Endothelial cell of umbilical vein (primary cell): ENCODE measurements at regions not wholly inside any gene's neighbourhood (a gene's known extent, or its start where the extent isn't known, plus 50 kb on each side); places are given as distances from the start of the nearest gene placed in this dataset.

Experiments
- BruUV-seq: library from RNA; stranded (reverse); fragments of 400-500 nt; replicated peaks from 2 replicates; lab custom pipeline; 2021; lab: Mats Ljungman, UMichigan
- CTCF ChIA-PET: fragments of 300-600, 350-600 bp; sonication (Branson Sonifier 250); formaldehyde crosslinking; loops from one replicate; lab custom pipeline; 2021; ENCODE audit warnings: antibody characterized with exemption, inconsistent platforms; lab: Charles Lee
- POLR2A ChIA-PET: fragments of 300-600, 350-600 bp; sonication (Branson Sonifier 250); formaldehyde crosslinking; loops from one replicate; lab custom pipeline; 2021; ENCODE audit warnings: antibody characterized with exemption, inconsistent platforms; lab: Charles Lee
- DNase-seq: peaks from one replicate; pipeline ENCODE4 v3.0.0-alpha.2; 2011; ENCODE audit warnings: low read depth, low spot score
- FAIRE-seq: peaks from 2 replicates; lab custom pipeline; 2011; peaks lifted over from hg19 to GRCh38; lab: Jason Lieb, UNC
- H2AFZ ChIP-seq: 2 replicates; pipeline ENCODE4 v1.6.0; 2012; ENCODE audit warnings: low read depth, low read length, control low read depth, inconsistent platforms
- H3K27ac ChIP-seq: 2 replicates; pipeline ENCODE4 v1.5.1; 2011; ENCODE audit warnings: low read depth, mild to moderate bottlenecking, control low read depth, low read length, moderate library complexity; ENCODE audit not compliant: insufficient read depth
- H3K27me3 ChIP-seq, 2 experiments: 2 replicates each; pipeline versions ENCODE4 v1.6.0 to v1.6.1; 2011; ENCODE audit warnings: low read length in 2 of 2, mixed read lengths in 1 of 2; ENCODE audit not compliant: control insufficient read depth in 2 of 2, insufficient read depth in 2 of 2
- H3K36me3 ChIP-seq, 2 experiments: 2 replicates in 1 of 2; 3 replicates in 1 of 2; pipeline ENCODE4 v1.5.1; 2011; ENCODE audit warnings: low read length in 2 of 2, mild to moderate bottlenecking in 1 of 2, moderate library complexity in 1 of 2; ENCODE audit not compliant: control insufficient read depth in 2 of 2, insufficient read depth in 2 of 2; ENCODE audit errors: extremely low read depth in 1 of 2
- H3K4me1 ChIP-seq: 3 replicates; pipeline ENCODE4 v1.5.1; 2011; ENCODE audit warnings: mild to moderate bottlenecking, low read length; ENCODE audit not compliant: control insufficient read depth, insufficient read depth; ENCODE audit errors: extremely low read depth
- H3K4me2 ChIP-seq: 2 replicates; pipeline ENCODE4 v1.6.1; 2011; ENCODE audit warnings: low read length, control low read depth, mixed read lengths; ENCODE audit not compliant: insufficient read depth
- H3K4me3 ChIP-seq, 3 experiments: fragments of 200-600 bp in 1 of 3; sonication (generic), shearing (Covaris generic) in 1 of 3; replicated peaks in 1 of 3; 2 replicates each; pipeline ENCODE4 v1.5.1; 2011 to 2016; ENCODE audit warnings: control low read depth in 3 of 3, low read length in 3 of 3, mild to moderate bottlenecking in 2 of 3, inconsistent platforms in 1 of 3, low read depth in 1 of 3, moderate library complexity in 1 of 3; ENCODE audit not compliant: insufficient read depth in 1 of 3
- H3K79me2 ChIP-seq: 2 replicates; pipeline ENCODE4 v1.6.0; 2012; ENCODE audit warnings: low read length, inconsistent platforms; ENCODE audit not compliant: control insufficient read depth, insufficient read depth
- H3K9ac ChIP-seq: replicated peaks from 2 replicates; pipeline ENCODE3; 2011; ENCODE audit warnings: low read length, control low read depth; ENCODE audit not compliant: insufficient read depth; ENCODE audit errors: extremely low read depth
- H3K9me1 ChIP-seq: replicated peaks from 3 replicates; pipeline ENCODE4 v1.6.0; 2011; ENCODE audit warnings: mild to moderate bottlenecking, low read length; ENCODE audit not compliant: control insufficient read depth, insufficient read depth; ENCODE audit errors: extremely low read depth
- H3K9me3 ChIP-seq: replicated peaks from 2 replicates; pipeline ENCODE4 v1.5.1; 2012; ENCODE audit warnings: low read length, inconsistent platforms; ENCODE audit not compliant: control insufficient read depth, insufficient read depth
- H4K20me1 ChIP-seq: replicated peaks from 2 replicates; pipeline ENCODE3; 2011; ENCODE audit warnings: mild to moderate bottlenecking, low read length; ENCODE audit not compliant: control insufficient read depth, insufficient read depth; ENCODE audit errors: extremely low read depth
- CTCF ChIP-seq, 2 donors: IDR thresholded peaks; 1 replicate in 1 of 2; 2 replicates in 1 of 2; pipeline ENCODE4 v1.5.1; 2011; ENCODE audit warnings: low read length in 2 of 2, mild to moderate bottlenecking in 2 of 2, moderate library complexity in 2 of 2, control low read depth in 1 of 2, inconsistent platforms in 1 of 2, low read depth in 1 of 2; ENCODE audit not compliant: insufficient read depth in 1 of 2; ENCODE audit errors: extremely low read depth in 1 of 2
- JUN ChIP-seq: IDR thresholded peaks from 2 replicates; pipeline ENCODE4 v1.6.1; 2011; ENCODE audit warnings: borderline replicate concordance, low read depth; ENCODE audit not compliant: insufficient read length, insufficient read depth
- MYC ChIP-seq: IDR thresholded peaks from one replicate; pipeline ENCODE4 v1.6.1; 2011; ENCODE audit warnings: mild to moderate bottlenecking, low read depth, low read length
- dilution Hi-C: fragments of 300-500 bp; cut with MboI; formaldehyde crosslinking; loops from one replicate; pipeline ENCODE4 v1.15.0; 2019; ENCODE audit warnings: low sequenced_read_pairs; ENCODE audit not compliant: extremely low pct_ligation_motif_present
- intact Hi-C: fragments of 100-400 bp; cut with micrococcal nuclease; formaldehyde crosslinking; loops from one replicate; pipeline ENCODE4 v1.10.0; 2022

- no TSS peak for BruUV-seq
- peak overlapping the region; percentile 46 for H3K27ac ChIP-seq
- H2AFZ ChIP-seq: peak overlapping the region; percentile 98
- dilution Hi-C loops (no loop called here), intact Hi-C loops (loop anchor here (10.0 kb wide), 1 partner anchor 1848 kb away; the partner anchor contains the start of gene RIOK2)
- peak overlapping the region; percentile 87 for H3K4me2 ChIP-seq
- H3K9me1 ChIP-seq: no peaks in the 10 kb centered on the region
- peak overlapping the region; percentile 11 to 64 (median 20) for H3K4me3 ChIP-seq
- DNase-seq (peak; percentile 61), FAIRE-seq (no peak)
- CTCF ChIA-PET: interaction anchor here (0.6 to 3.1 kb wide), 22 partner anchors 13 to 237 kb away, joined by 3 to 38 read pairs (median 4); partner anchors contain the start of gene CHD1
- no peaks in the 10 kb centered on the region for H4K20me1 ChIP-seq
- H3K9ac ChIP-seq: peak overlapping the region; percentile 42
- peaks cover 16% of the 10 kb centered on the region for H3K4me1 ChIP-seq
- TF ChIP-seq MYC: no peak
- H3K9me3 ChIP-seq: no peaks in the 10 kb centered on the region
- H3K79me2 ChIP-seq: no peaks in the 10 kb centered on the region
- no peaks in the 10 kb centered on the region for H3K27me3 ChIP-seq
- no peaks in the 10 kb centered on the region for H3K36me3 ChIP-seq
- POLR2A ChIA-PET: no interaction called here
Observed at GRCh38 chr5:99033014-99033900, 104.5 kb upstream of the CHD1 start.

GRCh38 chr5:99032234-99033013 is 103.6 kb upstream of the CHD1 start:
- Histone ChIP-seq H3K4me1 (peaks cover 16% of the 10 kb centered on the region), H3K27ac (peak overlapping the region; percentile 46), H3K79me2 (no peaks in the 10 kb centered on the region), H3K9ac (peak overlapping the region; percentile 42), H3K4me2 (peak overlapping the region; percentile 87), H3K36me3 (no peaks in the 10 kb centered on the region), H4K20me1 (no peaks in the 10 kb centered on the region), H2AFZ (peak overlapping the region; percentile 98), H3K4me3 (peak overlapping the region in 1 of 3 experiments; percentile 2), H3K9me1 (no peaks in the 10 kb centered on the region), H3K9me3 (no peaks in the 10 kb centered on the region), H3K27me3 (no peaks in the 10 kb centered on the region)
- TF ChIP-seq CTCF (IDR thresholded peaks at IDR 0.05; ENCODE audit: extremely low read depth in 1 of 2, insufficient read depth in 1 of 2, low read depth in 1 of 2, low read length in 2 of 2) (peak; percentile 62 to 80), JUN (no peak)
- ChIA-PET CTCF (interaction anchor here (0.6 to 3.1 kb wide), 25 partner anchors 12 to 237 kb away, joined by 3 to 38 read pairs (median 4); partner anchors contain the start of gene CHD1), POLR2A (no interaction called here)
- DNase-seq: peak; percentile 86
- intact Hi-C loops (loop anchor here (1.0 to 10.0 kb wide), 5 partner anchors 28 to 1848 kb away; partner anchors contain the start of genes CHD1 and RIOK2), dilution Hi-C loops (no loop called here)
- peak; percentile 15 for FAIRE-seq
- BruUV-seq: no TSS peak
